ENCODE measurements at regions not wholly inside any gene's neighbourhood (a gene's known extent, or its start where the extent isn't known, plus 50 kb on each side); places are given as distances from the start of the nearest gene placed in this dataset.

DNA sequence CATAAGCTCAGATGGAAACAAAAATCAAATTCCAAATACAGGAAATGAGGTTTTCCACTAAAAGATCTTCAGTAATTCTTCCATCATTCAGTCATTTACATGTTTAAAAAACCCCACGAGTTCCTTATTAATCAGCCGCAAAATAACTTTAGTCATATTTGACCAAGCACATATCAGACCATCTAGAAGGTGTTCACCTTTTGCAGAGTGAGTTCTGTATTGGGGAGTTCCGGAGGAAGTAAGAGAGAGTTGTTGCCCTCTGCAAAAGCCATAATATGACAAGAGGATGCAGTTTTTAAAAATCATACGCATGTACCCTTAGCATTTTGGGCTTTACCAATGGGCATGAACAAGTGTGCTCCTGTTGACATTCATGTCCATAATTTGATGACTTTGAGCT is 61.6 kb downstream of the CCR1 start:
- DNase-seq (ENCODE audit: low spot score) = no peak

GRCh38 chr3:46146021-46146420 is 62.1 kb downstream of the CCR1 start:
- no peak for DNase-seq (ENCODE audit: low spot score)

DNA sequence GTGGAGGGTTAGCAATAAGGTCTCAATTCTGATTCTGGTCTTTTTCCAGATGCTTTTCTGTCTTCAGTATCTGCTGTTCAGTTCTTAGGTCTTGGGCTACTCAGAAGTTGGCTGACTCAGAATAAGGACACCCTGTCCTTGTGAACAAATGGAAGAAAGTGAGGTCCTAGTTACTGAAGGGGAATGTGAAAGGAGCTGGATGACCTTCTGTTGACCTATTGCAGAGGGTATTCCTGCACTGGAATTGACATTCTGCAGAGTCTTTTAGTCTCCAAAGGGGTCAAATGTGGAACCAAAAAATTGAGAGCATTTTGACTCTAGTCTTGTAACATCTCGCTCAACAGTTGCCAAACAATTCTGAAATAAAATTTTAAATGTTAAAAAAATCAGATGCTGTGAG is 63.0 kb downstream of the CCR1 start:
- DNase-seq (ENCODE audit: low spot score) = no peak

GRCh38 chr3:46143951-46144473 is 64.1 kb downstream of the CCR1 start:
- no peak for DNase-seq (ENCODE audit: low spot score)

- no peak for DNase-seq (ENCODE audit: low spot score)
These were observed 66.3 kb downstream of the CCR1 start for GRCh38 chr3:46141813-46142212.

GRCh38 chr3:46138581-46138980 is 69.5 kb downstream of the CCR1 start:
- no peak for DNase-seq (ENCODE audit: low spot score)

DNA sequence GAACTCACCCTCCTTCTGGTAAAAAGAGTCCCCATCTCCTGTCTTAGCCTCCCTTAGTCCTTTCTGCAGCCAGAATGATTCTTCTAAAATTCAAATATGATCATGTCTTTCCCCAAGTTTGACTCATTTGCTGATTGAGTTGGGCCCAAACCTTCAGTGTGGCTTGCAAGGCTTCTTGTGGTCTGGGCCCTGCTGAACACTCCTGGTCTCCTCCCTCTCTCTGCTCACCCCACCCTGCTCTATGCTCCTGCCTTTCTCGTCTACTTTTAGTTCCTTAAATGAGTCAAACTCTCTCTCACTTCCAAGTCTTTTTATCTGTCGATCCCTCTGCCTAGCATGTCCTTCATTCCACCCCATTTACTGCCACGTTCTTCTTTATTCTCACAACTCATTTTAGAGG is 72.6 kb downstream of the CCR1 start:
- no peak for DNase-seq (ENCODE audit: low spot score)

GRCh38 chr3:46133285-46133684 is 74.8 kb downstream of the CCR1 start:
- no peak for DNase-seq (ENCODE audit: low spot score)

GRCh38 chr3:46132565-46132964 is 75.5 kb downstream of the CCR1 start:
- DNase-seq (ENCODE audit: low spot score) = no peak

- no peak for DNase-seq (ENCODE audit: low spot score)
These were observed 76.1 kb downstream of the CCR1 start for GRCh38 chr3:46131884-46132450.

GRCh38 chr3:46130631-46131310 is 77.3 kb downstream of the CCR1 start:
- DNase-seq (ENCODE audit: low spot score) = no peak

DNA sequence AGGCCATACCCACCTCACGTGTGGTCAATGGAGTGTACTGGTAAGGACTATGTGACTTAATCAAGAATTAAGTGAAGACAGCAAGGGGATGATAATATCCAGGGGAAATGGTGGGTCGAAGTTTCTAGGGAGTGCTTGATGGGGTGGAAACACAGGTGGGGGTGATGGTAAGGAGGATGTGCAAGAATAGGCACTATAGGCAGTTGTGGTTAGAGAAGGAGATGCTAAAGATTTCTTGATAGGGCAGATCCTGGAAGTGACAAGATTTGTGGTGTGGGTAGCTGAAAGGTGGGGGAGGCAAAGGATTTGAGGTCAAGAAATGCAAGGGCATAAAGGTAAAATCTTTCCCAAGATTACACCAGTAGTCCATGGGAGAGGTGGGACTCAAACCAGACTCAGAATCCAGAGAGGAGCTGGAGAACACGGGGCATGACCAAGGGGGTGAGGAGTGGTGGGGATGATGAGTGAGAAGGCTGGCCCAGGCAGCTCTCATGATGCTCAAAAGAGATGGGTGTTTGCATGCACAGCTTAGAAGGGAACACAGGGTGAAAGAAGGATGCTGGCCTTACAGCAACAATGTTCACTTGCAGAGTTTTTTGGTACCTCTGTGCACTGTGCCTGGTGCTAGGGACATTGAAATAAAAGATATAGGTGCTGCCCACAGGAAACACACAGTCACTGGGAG is 78.4 kb downstream of the CCR1 start:
- peak; percentile 13 for DNase-seq (ENCODE audit: low spot score)

- no peak for DNase-seq (ENCODE audit: low spot score)
These were observed 80.6 kb downstream of the CCR1 start for GRCh38 chr3:46127503-46127902.

DNA sequence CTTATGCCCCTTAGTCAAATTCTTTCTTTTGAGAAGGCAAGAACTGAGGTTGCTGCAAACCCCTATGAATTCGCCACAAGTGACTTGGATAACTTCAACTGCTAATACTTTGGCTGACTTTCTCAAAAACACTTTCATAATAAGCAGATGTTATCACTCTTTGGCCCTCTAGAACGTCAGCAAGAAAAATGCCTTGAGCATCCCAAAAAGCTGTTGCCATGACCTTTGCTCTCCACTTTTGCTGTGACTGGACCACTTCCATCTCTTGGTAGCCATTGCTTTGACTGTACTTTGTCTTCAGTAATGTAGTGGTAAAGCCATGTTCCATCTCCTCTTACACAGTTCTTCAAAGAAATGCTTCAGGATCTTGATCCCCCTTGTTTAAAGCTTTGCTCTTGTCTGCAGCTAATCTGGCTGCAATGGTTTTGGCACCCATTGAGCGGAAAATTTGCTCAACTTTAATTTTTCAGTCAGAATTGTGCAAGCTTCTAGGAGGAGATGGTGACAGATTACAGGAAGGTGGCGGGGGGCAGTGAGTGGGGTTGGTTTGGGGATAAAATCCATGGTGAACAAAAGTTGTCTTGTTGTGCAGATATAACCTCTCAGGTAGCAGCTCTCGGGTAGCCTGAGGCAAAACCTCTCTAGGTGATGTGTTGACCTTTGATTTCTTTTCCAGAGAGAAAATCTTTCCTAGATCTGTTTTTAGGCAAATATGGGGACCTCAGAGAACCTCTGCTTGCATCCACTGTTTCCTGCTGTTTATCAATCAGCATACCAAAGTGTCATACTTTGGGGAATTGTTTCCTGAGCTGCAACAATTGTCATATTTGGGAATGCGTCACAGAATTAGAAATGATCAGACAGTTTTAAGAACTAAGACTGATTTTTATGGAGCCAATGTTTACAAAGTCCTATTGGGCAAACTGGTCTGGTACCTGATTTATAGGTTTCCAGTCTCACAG is 83.6 kb downstream of the CCR1 start:
- DNase-seq (ENCODE audit: low spot score) = no peak

DNA sequence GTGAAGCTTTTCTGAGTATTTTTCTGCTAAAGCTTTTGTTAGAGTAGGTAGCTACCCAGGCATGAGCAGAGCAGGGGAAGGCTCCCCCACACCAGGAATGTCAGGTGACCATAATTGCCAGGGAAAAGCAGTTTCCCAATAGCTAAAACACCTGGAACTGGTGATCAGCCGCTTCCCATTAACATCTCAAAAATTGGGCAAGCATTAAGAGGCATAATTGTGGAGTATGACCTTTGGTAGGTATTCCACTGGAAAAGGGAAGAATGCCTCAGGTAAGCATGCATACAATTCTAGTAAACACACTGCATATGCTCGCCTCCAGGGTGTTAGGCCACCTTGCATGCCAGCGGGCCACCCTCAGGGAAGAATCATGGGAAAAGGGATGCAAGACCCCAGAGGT is 84.5 kb downstream of the CCR1 start:
- DNase-seq (ENCODE audit: low spot score) = no peak

- no peak for DNase-seq (ENCODE audit: low spot score)
These were observed 86.0 kb downstream of the CCR1 start for GRCh38 chr3:46122091-46122490.

- DNase-seq (ENCODE audit: low spot score) = no peak
These were observed 87.1 kb downstream of the CCR1 start for GRCh38 chr3:46120983-46121382.

DNA sequence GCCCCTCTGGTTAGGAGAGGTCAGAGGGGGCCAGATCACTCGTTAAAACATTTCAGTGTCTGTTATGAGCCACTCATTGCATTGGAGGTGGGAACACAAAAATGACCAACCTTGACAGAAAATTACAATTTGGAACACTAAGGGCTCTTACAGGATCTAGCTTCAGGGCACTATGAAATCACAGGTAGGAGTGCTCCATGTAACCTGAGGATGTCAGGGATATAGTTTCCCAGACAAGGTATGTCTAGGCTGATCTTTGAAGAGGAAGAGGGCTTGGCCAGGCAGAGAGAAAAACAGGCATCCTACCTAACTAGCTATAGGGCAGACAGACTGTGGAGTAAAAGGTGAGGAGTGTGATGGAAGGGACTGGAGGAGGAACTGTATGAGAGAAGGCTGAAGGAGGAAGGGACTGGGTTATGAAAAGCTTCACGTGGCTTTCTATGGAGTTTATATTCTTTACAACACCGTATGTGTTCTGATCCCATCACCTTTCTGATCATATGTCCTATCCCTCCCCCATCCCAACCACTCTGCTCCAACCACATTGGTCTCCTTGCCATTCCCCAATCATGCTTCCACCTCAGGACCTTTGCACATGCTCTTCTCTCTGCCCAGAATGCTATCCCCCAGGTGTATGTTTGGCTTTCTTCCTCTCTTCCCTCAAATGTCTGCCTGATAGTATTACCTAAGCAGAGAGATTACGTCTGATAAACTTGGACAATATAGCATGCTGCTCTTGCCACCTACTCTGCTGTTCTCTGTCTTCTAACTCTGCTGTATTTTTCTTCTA is 88.2 kb downstream of the CCR1 start:
- no peak for DNase-seq (ENCODE audit: low spot score)

DNA sequence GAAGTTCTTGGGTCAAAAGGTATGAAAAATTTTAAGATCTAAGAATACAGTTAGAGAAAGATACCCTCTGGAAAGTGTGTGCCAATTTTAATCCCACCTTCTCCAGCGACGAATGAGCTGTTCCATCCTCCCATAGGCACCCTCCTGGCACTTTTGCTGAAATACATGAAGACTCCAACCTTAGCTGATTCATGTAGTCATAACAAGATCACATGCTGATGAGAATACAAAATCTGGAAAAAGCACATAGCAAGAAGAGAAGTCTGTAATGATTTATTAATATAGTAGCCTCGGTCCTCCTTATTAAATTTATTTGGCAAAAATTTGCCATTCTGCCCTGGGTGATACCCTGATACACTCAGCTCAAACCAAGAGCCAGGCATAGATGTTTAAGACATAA is 88.9 kb downstream of the CCR1 start:
- DNase-seq (ENCODE audit: low spot score) = no peak

- no peak for DNase-seq (ENCODE audit: low spot score)
These were observed 89.7 kb upstream of the XCR1 start for GRCh38 chr3:46116996-46117395.

DNA sequence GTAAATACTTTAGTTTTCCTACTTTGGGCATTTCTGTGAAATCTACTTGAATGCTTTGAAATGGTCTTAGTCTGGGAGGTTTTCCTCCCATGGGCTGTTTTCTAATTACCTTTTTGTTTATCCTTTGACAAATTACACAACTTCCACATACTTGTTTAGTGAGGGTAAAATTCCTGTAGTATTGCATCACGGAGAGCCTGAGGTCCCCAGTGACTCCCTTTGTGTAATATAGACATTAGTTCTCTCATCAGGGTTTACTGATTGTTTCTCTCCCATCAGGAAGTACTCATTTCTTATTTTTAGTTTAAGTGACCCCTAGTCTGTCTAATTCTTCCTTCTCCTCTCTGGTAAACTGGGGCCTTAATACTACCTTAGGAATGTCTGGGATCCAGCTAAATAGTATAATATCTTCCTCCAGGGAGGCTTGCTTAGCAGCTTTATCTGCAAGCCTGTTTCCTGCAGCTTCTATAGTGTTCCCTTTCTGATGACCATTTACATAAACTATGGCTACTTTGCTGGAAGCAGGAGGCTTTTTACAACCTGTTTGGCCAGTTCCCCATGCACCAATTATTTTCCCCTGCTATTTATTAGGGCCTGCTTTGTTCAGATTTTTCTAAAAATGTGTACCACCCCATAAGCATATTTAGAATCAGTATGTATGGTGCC is 87.2 kb upstream of the XCR1 start:
- no peak for DNase-seq (ENCODE audit: low spot score)
